ENCODE measurements at regions not wholly inside any gene's neighbourhood (a gene's known extent, or its start where the extent isn't known, plus 50 kb on each side); places are given as distances from the start of the nearest gene placed in this dataset.

GRCh38 chr1:191536791-191537429 is 621.4 kb upstream of the RGS18 start:
- Histone ChIP-seq H2AK5ac (ENCODE audit: insufficient read length, low read length) (no peak overlapping the region), H4K8ac (replicated peaks; ENCODE audit: insufficient read length, low read depth, low read length) (no peak overlapping the region), H3T11ph (ENCODE audit: low read length) (no peak overlapping the region), H3K79me2 (ENCODE audit: insufficient read depth, low read length) (no peaks in the 10 kb centered on the region), H2AFZ (ENCODE audit: low read length) (no peak overlapping the region), H3K9ac (ENCODE audit: extremely low read depth, insufficient read length, low read length) (no peak overlapping the region), H3K4me1 (ENCODE audit: insufficient read depth, low read length) (no peaks in the 10 kb centered on the region; the same call in 1 of the 2 replicates), H4K5ac (ENCODE audit: insufficient read length, low read depth, low read length) (no peak overlapping the region), H3K18ac (ENCODE audit: insufficient read length, low read depth, low read length) (no peak overlapping the region), H3K4ac (ENCODE audit: low read depth, low read length) (no peak overlapping the region), H2BK5ac (ENCODE audit: insufficient read length, low read length) (no peak overlapping the region), H3K14ac (ENCODE audit: insufficient read depth, low read length) (no peak overlapping the region), H3K56ac (ENCODE audit: insufficient read length, low read depth, low read length) (no peak overlapping the region), H3K23ac (ENCODE audit: insufficient read length, low read depth, low read length) (no peak overlapping the region), H2BK12ac (ENCODE audit: insufficient read length, low read depth, low read length) (no peak overlapping the region), H3K9me3 (ENCODE audit: control insufficient read depth, low read depth, low read length) (no peaks in the 10 kb centered on the region), H2BK20ac (ENCODE audit: low read depth, low read length, poor library complexity, severe bottlenecking) (no peak overlapping the region), H4K91ac (ENCODE audit: insufficient read length, low read depth, low read length) (no peak overlapping the region), H3K27me3 (ENCODE audit: insufficient read depth, low read length) (no peaks in the 10 kb centered on the region), H4K20me1 (ENCODE audit: control insufficient read depth, insufficient read depth, insufficient read length) (no peaks in the 10 kb centered on the region), H2BK15ac (ENCODE audit: low read depth, low read length) (no peak overlapping the region), H3K27ac (ENCODE audit: insufficient read length, low read depth, low read length) (no peak overlapping the region), H3K4me2 (ENCODE audit: insufficient read depth, insufficient read length, low read length) (no peak overlapping the region), H2BK120ac (ENCODE audit: low read depth, low read length, poor library complexity, severe bottlenecking) (no peak overlapping the region), H3K23me2 (ENCODE audit: insufficient read length, low read depth, low read length, poor library complexity, severe bottlenecking) (no peaks in the 10 kb centered on the region), H3K79me1 (ENCODE audit: insufficient read depth, low read depth, low read length, poor library complexity, severe bottlenecking) (no peaks in the 10 kb centered on the region)
- Mint-ChIP-seq H3K4me3 (no peak overlapping the region), H3K27ac (0 out of 7 replicates have a peak overlapping the region, but pooled peaks of 1 of the 3 experiments have one; percentile 30), H3K27me3 (ENCODE audit: low read depth) (no peaks in the 10 kb centered on the region), H3K36me3 (ENCODE audit: insufficient read depth in 1 of 3, low read depth in 3 of 3) (peaks cover 5 to 8% (median 5%) of the 10 kb centered on the region in 3 experiments; a peak in 3 of 7 replicates), H3K9me3 (peaks cover 8 to 9% of the 10 kb centered on the region in 2 experiments; a peak in 4 of 5 replicates), H3K4me1 (peaks cover 14 to 24% of the 10 kb centered on the region in 2 experiments)
- DNase-seq: no peak
- no peak for TF ChIP-seq CTCF (conservative IDR thresholded peaks at IDR 0.05)
- no CpG with 5 or more reads among the region's 2 CpGs for WGBS (ENCODE audit: extremely low coverage, insufficient read length, low lambda C conversion rate)
